Thyroid gland (tissue), 4 donors: ENCODE measurements at regions not wholly inside any gene's neighbourhood (a gene's known extent, or its start where the extent isn't known, plus 50 kb on each side); places are given as distances from the start of the nearest gene placed in this dataset.
"Not testable (repeated sequence)": the region's sequence is repeated elsewhere in the genome, so short reads cannot be mapped to it uniquely, and the experiment has no call there.

Experiments used
- DNase-seq, 2 donors: peaks; one replicate each; pipeline ENCODE4 v3.0.0-alpha.2; 2019
- H3K27ac ChIP-seq, 3 donors: fragments of 200-600 bp; sonication (generic); 1 replicate in 2 of 3; 2 replicates in 1 of 3; pipeline ENCODE4 v1.5.1; 2016 to 2019; ENCODE audit warnings: mild to moderate bottlenecking in 1 of 3, moderate library complexity in 1 of 3
- H3K27me3 ChIP-seq: fragments of 200-600 bp; sonication (generic); one replicate; pipeline ENCODE4 v1.5.1; 2019
- H3K36me3 ChIP-seq, 2 donors: fragments of 200-600 bp; sonication (generic); one replicate each; pipeline ENCODE4 v1.5.1; 2016 to 2019
- H3K4me1 ChIP-seq, 2 donors: fragments of 200-600 bp; sonication (generic); one replicate each; pipeline ENCODE4 v1.5.1; 2017 to 2019
- H3K4me3 ChIP-seq, 3 donors: fragments of 200-600 bp; sonication (generic); replicated peaks in 1 of 3; 1 replicate in 2 of 3; 2 replicates in 1 of 3; pipeline ENCODE4 v1.5.1; 2016; ENCODE audit warnings: mild to moderate bottlenecking in 1 of 3
- H3K9me3 ChIP-seq: fragments of 200-600 bp; sonication (generic); one replicate; pipeline ENCODE4 v1.5.1; 2017
- CTCF ChIP-seq, 6 experiments: fragments of 200-600 bp in 3 of 6; fragments of 450-650 bp in 3 of 6; sonication (generic) in 3 of 6; IDR thresholded peaks; one replicate each; pipeline ENCODE4 v1.5.1; 2016 to 2019; ENCODE audit warnings: antibody characterized with exemption in 6 of 6, mild to moderate bottlenecking in 2 of 6, inconsistent platforms in 1 of 6, moderate library complexity in 1 of 6
- POLR2A ChIP-seq, 2 donors: fragments of 450-650 bp; IDR thresholded peaks; one replicate each; pipeline ENCODE4 v1.6.1; 2017; ENCODE audit warnings: antibody characterized with exemption in 2 of 2, mild to moderate bottlenecking in 2 of 2, moderate library complexity in 1 of 2
- WGBS, 2 donors: methylation state at CpG; one replicate each; pipeline ENCODE4 v1.1.5; 2017; 5-methylcytosine and 5-hydroxymethylcytosine counted together
- intact Hi-C: fragments of 100-400 bp; cut with DNase I; formaldehyde crosslinking; loops from one replicate; pipeline ENCODE4 v1.15.1; 2023

GRCh38 chr1:74856174-74856573 lies 123.2 kb downstream of the TYW3 start:
- Histone ChIP-seq H3K4me1 (no peaks in the 10 kb centered on the region), H3K27ac (no peak overlapping the region), H3K9me3 (no peaks in the 10 kb centered on the region), H3K4me3 (no peak overlapping the region), H3K36me3 (no peaks in the 10 kb centered on the region), H3K27me3 (no peaks in the 10 kb centered on the region)
- DNase-seq = no peak
- TF ChIP-seq POLR2A (IDR thresholded peaks at IDR 0.05) = no peak
- intact Hi-C loops = no loop called here
- 50 to 75% methylated on average over 1 of the region's 1 CpG for WGBS, 2 donors

GRCh38 chr1:74857676-74858075 lies 124.7 kb downstream of the TYW3 start:
- DNase-seq = no peak
- intact Hi-C loops = no loop called here

GRCh38 chr1:74858136-74858535 lies 125.2 kb downstream of the TYW3 start:
- Histone ChIP-seq H3K27ac (no peak overlapping the region), H3K27me3 (no peaks in the 10 kb centered on the region), H3K36me3 (no peaks in the 10 kb centered on the region), H3K4me3 (no peak overlapping the region), H3K4me1 (no peaks in the 10 kb centered on the region), H3K9me3 (no peaks in the 10 kb centered on the region)
- WGBS, 2 donors = 88 to 92% methylated on average over 5 of the region's 5 CpGs
- TF ChIP-seq CTCF (IDR thresholded peaks at IDR 0.05) (no peak), POLR2A (IDR thresholded peaks at IDR 0.05) (no peak)
- intact Hi-C loops = no loop called here
- no peak for DNase-seq

More at GRCh38 chr1:74857676-74858075, 124.7 kb downstream of the TYW3 start:
- H3K9me3 ChIP-seq = no peaks in the 10 kb centered on the region
- H3K27ac ChIP-seq = no peak overlapping the region
- H3K27me3 ChIP-seq = no peaks in the 10 kb centered on the region
- no peaks in the 10 kb centered on the region for H3K4me1 ChIP-seq
- no peaks in the 10 kb centered on the region for H3K36me3 ChIP-seq
- TF ChIP-seq POLR2A (IDR thresholded peaks at IDR 0.05) (no peak), CTCF (IDR thresholded peaks at IDR 0.05) (no peak)
- 85 to 88% methylated on average over 6 of the region's 6 CpGs for WGBS, 2 donors
- H3K4me3 ChIP-seq = no peak overlapping the region

GRCh38 chr1:74861867-74862266 lies 128.9 kb downstream of the TYW3 start:
- WGBS, 2 donors = 83 to 91% methylated on average over 1 of the region's 1 CpG
- intact Hi-C loops = no loop called here

DNA sequence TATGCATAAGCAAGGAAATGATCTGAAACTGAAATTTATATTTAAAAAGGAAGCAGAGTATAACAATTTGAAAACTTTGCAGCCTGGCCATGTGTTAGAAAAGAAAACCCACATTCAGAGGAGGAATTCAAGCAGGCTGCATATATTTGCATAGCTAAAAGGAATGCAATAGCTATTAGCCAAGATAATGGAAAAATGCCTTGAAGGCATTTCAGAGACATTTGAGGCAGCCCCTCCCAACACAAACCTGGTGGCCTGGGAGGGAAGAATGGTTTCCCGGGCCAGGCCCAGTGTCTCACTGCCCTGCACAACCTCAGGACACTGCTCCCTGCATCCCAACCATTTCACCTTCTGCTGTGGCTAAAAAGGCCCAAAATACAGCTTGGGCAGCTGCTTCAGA lies 136.8 kb downstream of the TYW3 start:
- TF ChIP-seq CTCF (IDR thresholded peaks at IDR 0.05) (no peak), POLR2A (IDR thresholded peaks at IDR 0.05) (no peak)
- Histone ChIP-seq H3K27ac (no peak overlapping the region), H3K4me1 (no peaks in the 10 kb centered on the region), H3K36me3 (no peaks in the 10 kb centered on the region), H3K27me3 (no peaks in the 10 kb centered on the region), H3K9me3 (no peaks in the 10 kb centered on the region), H3K4me3 (no peak overlapping the region)
- intact Hi-C loops = no loop called here
- WGBS, 2 donors = 56 to 77% methylated on average over 1 of the region's 1 CpG
- DNase-seq = no peak

More at GRCh38 chr1:74861867-74862266, 128.9 kb downstream of the TYW3 start:
- Histone ChIP-seq H3K4me1 (no peaks in the 10 kb centered on the region), H3K9me3 (no peaks in the 10 kb centered on the region), H3K27ac (no peak overlapping the region), H3K27me3 (no peaks in the 10 kb centered on the region), H3K4me3 (no peak overlapping the region), H3K36me3 (no peaks in the 10 kb centered on the region)
- no peak for DNase-seq
- no peak for TF ChIP-seq POLR2A (IDR thresholded peaks at IDR 0.05)

DNA sequence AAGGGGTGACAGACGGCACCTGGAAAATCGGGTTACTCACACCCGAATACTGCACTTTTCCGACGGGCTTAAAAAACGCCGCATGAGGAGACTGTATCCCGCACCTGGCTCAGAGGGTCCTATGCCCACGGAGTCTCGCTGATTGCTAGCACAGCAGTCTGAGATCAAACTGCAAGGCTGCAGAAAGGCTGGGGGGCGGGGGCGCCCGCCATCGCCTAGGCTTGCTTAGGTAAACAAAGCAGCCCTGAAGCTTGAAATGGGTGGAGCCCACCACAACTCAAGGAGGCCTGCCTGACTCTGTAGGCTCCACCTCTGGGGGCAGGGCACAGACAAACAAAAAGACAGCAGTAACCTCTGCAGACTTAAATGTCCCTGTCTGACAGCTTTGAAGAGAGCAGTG lies 144.4 kb downstream of the TYW3 start:
- H3K4me3 ChIP-seq, H3K4me1 ChIP-seq, H3K27ac ChIP-seq, H3K36me3 ChIP-seq, H3K9me3 ChIP-seq, DNase-seq, H3K27me3 ChIP-seq, intact Hi-C loops: not testable (repeated sequence)
- 78 to 81% methylated on average over 12 to 14 of the region's 14 CpGs for WGBS, 2 donors

DNA sequence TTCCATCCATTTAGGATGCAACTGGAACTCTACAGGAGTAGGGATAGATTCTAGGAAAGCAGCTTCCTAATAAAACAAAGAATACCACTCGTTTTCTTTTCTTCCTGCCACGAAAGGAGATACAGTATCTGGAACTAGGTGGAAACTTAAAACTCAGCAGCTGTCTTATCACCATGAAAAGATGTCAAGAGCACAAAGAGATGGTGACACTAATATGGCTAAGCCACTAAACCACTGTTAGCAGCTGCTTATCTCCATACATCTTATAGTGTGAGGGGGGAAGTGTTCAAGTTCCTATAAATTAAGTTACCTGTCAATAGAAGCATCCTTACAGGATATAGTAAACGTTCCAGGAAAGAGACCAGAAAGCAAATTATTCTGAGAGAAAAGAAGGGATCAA lies 162.5 kb downstream of the TYW3 start:
- Histone ChIP-seq H3K27ac (no peak overlapping the region), H3K36me3 (no peaks in the 10 kb centered on the region), H3K4me1 (no peaks in the 10 kb centered on the region), H3K4me3 (no peak overlapping the region), H3K9me3 (no peaks in the 10 kb centered on the region), H3K27me3 (no peaks in the 10 kb centered on the region)
- 62 to 68% methylated on average over 3 of the region's 3 CpGs for WGBS, 2 donors
- no peak for TF ChIP-seq POLR2A (IDR thresholded peaks at IDR 0.05)
- TF ChIP-seq CTCF (IDR thresholded peaks at IDR 0.05) = no peak
- no peak for DNase-seq
- intact Hi-C loops = no loop called here
